Heart left ventricle (tissue), 13 donors: ENCODE measurements at regions not wholly inside any gene's neighbourhood (a gene's known extent, or its start where the extent isn't known, plus 50 kb on each side); places are given as distances from the start of the nearest gene placed in this dataset.

ENCODE experiments used
- POLR2A ChIP-seq, 2 donors: fragments of 450-650 bp; IDR thresholded peaks; one replicate each; pipeline ENCODE4 v1.6.1; 2017; ENCODE audit warnings: antibody characterized with exemption in 2 of 2, mild to moderate bottlenecking in 2 of 2, moderate library complexity in 2 of 2
- TF ChIP-seq, protein P1 (sequence below), 12 donors: fragments of 200-600 bp; sonication (generic) in 4 of 12; IDR thresholded peaks; one replicate each; pipeline versions ENCODE4 v1.5.0 to v1.8.0; 2018 to 2022; ENCODE audit warnings: antibody characterized with exemption in 12 of 12, mild to moderate bottlenecking in 5 of 12
- donor health status: ischemic (EF 13 %, LVEDD 7.1; RV severe dilation, severe dysfunction).
- donor health status: DM: no; HTN: yes; CAD: no.
- donor health status: DM: no; HTN: no; CAD: no.
- donor health status: ischemic (EF 25% LVEDD 6.9; RV normal size, moderate dysfunction).
- donor health status: ischemic (EF 25% LVEDD 5.7; RV mildly dilated, moderate dysfunction).
- donor health status: ischemic (EF 35%, LVEDD 5.7; RV mildly dilated, moderate dysfunction).
- donor health status: nonischemic (EF 11% LVEDD 7.7; RV severe dilation, severe dysfunction).
- donor health status: DM: yes; HTN: yes; CAD: no.
- donor health status: PGD.
- donor health status: ischemic (EF 29% LVEDD 5.4; RV normal size, mild dysfunction).
- donor health status: nonischemic (EF 23%, LVEDD 6.1; RV moderate dilation, normal function).

- TF ChIP-seq, protein P1, sequence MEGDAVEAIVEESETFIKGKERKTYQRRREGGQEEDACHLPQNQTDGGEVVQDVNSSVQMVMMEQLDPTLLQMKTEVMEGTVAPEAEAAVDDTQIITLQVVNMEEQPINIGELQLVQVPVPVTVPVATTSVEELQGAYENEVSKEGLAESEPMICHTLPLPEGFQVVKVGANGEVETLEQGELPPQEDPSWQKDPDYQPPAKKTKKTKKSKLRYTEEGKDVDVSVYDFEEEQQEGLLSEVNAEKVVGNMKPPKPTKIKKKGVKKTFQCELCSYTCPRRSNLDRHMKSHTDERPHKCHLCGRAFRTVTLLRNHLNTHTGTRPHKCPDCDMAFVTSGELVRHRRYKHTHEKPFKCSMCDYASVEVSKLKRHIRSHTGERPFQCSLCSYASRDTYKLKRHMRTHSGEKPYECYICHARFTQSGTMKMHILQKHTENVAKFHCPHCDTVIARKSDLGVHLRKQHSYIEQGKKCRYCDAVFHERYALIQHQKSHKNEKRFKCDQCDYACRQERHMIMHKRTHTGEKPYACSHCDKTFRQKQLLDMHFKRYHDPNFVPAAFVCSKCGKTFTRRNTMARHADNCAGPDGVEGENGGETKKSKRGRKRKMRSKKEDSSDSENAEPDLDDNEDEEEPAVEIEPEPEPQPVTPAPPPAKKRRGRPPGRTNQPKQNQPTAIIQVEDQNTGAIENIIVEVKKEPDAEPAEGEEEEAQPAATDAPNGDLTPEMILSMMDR (IDR thresholded peaks at IDR 0.05) = no peak
- no peak for TF ChIP-seq POLR2A (IDR thresholded peaks at IDR 0.05)
Observed at GRCh38 chr13:80835902-80836301, 495.0 kb upstream of the SPRY2 start.
